Ecto neural progenitor cell (in vitro differentiated cells): ENCODE measurements at regions not wholly inside any gene's neighbourhood (a gene's known extent, or its start where the extent isn't known, plus 50 kb on each side); places are given as distances from the start of the nearest gene placed in this dataset.

Experiments used
- DNase-seq: peaks from one replicate; pipeline ENCODE4 v3.0.0-alpha.2; 2018; ENCODE audit warnings: low spot score

GRCh38 chr9:87086221-87086818 lies 139.0 kb upstream of the GAS1 start:
- no peak for DNase-seq

DNA sequence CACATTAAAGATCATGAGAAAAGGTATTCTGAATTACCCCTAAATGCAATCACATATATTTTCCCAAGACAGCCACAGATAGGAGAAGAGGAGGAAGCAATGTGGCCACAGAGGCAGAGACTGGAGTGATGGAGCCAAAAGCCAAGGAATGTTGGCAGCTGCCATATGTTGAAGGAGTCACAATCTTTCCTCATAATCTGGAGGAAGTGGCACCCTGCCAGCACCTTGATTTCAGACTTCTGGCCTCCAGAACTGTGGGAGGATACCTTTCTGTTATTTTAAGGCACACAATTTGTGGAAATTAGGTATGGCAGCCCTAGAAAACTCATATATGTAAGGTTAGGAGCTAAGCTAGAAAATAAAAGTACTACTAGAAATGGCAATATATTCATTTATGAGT lies 139.9 kb upstream of the GAS1 start:
- no peak for DNase-seq

GRCh38 chr9:87088192-87088591 lies 140.9 kb upstream of the GAS1 start:
- DNase-seq, result no peak

DNA sequence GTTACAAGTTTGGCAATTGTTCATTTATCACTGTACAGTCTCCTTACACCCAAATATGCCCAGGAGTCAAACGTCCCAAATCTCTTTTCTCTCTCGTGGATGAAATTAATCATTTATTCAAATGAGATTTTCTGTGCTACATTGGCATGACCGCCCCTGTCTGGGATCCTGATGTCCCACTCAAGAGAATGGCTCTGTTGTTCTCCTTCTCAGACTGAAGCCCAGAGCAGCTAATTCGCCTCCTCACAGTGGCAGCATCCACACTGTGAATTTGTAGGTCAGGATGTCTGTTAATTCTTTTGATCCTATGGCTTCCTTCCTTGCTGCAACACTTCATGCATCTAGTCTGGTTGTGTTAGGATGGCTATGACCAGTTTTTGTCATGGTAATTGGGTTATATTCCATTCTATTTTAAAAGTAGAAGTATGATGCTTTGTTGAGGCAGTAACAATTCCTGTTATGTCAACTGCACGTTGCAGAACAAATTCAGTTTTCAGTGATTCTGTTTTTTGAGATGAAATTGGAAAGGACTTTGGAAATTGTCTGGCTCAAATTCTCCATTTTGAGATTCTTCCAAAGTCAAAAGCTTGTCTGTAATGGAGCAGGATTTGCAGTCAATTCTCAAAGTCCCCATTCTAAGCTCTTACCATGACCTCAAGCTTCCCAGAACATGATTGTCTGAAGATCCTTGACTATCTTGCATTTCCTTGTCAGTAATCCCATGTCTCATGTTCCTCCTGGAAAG lies 141.5 kb upstream of the GAS1 start:
- DNase-seq, result no peak

DNA sequence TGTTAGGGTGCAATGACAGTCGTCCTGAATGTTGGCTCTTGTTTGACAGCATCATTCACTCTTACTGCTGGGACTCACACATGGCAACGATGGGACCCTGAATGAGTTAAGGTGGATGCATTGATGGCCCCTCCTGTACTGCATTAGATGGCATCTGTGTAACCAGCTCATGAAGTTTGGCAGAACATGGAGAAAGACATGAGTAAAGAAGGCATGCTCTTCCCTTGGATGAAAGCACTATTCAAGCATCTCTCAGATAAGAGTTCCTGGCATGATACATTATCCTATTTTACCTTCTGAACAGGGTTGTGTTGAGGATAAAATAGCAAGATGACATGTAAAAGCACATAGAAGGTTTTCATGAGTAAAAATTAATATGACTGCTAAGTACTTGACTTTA lies 142.2 kb upstream of the GAS1 start:
- no peak for DNase-seq

DNA sequence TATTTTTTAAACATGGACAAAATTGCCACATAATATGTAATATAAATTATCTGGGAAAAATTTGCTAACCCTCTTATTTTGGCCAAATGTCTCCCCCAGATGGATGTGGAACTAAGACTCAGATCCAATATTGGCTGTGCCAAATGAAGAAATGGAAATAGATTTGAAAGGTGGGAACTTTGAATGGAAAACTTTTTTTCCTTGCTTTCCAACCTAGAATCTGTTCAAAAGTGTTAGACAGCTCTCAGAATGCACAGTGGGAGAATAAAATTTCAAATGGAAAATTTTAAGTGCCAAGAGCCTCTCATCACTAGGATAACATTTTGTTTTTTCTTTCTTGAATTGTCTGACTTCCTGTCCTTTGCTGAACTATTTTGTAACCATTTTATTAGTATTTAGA lies 142.6 kb upstream of the GAS1 start:
- no peak for DNase-seq

DNA sequence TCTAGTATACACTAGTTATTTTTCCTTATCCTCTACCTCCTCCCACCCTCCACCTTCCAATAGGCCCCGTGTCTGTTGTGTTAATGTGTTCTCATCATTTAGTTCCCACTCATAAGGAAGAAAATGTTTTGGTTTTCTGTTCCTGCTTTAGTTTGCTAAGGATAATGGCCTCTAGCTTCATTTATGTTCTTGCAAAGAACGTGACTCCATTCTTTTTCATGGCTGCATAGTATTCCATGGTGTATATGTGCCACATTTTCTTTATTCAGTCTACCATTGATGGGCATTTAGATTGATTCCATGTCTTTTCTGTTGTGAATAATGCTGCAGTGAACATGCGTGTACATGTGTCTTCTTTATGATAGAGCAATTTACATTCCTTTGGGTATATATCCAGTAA lies 146.5 kb upstream of the GAS1 start:
- no peak for DNase-seq

GRCh38 chr9:87095951-87096350 lies 148.6 kb upstream of the GAS1 start:
- no peak for DNase-seq

- no peak for DNase-seq
Measured at GRCh38 chr9:87096506-87096905, 149.2 kb upstream of the GAS1 start.

GRCh38 chr9:87097238-87097637 lies 149.9 kb upstream of the GAS1 start:
- no peak for DNase-seq

DNA sequence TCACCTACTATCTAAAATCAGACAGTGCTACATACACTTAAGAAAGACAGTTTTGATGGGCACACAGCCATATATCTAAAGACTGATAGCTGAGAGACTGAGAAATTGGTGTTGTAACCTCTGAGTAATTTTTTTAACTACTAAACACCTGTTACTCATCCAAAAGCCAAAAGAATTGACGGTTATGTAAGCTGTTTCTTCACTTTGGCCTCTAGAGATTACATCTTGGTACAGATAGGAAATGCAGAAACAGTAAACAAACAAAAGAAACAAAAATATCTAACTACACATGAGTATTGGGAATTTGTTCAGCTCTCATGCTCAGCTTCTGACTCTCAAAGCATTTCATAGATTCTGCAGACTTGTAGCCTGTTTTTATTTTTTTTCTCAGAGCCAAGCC lies 152.1 kb upstream of the GAS1 start:
- no peak for DNase-seq

- no peak for DNase-seq
Measured at GRCh38 chr9:87100001-87100400, 152.7 kb upstream of the GAS1 start.

DNA sequence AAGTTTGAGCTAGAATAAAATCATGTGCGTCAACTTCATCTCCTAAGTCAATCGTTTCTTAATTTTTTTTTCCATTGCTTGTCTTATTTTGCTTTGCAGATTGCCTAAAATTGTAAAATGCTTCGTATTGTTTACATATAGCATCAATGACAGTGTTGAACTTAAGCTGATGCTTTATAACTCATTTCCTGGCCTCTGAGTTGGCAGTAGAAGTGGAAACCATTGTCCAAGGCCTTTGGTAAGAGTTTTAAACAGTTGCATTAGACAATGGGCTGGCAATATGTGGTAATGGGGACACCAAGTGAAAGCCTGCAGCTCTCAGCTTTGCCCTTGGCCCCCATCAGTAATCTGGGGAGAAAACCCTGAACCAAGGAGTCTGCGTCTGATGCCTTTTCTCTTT lies 154.8 kb upstream of the GAS1 start:
- no peak for DNase-seq

- no peak for DNase-seq
Measured at GRCh38 chr9:87107072-87107471, 159.8 kb upstream of the GAS1 start.

DNA sequence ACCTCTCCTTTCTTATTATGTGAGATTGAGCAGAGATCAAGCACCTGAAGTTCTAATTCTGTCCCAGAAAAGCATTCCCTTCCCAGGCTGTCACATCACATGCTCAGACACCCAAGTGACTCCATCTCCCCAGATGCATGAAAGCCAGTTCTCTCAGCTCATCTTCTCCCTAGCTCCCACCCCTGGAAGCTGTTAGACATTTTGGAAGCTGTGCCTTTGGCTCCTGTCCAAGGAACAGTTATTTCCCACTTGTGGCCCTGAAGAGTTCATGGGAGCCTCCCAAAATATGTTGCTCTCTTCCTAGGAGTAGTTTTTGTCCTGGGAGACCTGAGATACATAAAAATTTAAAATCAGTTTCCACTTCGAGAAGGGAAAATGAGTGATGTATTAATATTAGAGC lies 161.4 kb upstream of the GAS1 start:
- no peak for DNase-seq

DNA sequence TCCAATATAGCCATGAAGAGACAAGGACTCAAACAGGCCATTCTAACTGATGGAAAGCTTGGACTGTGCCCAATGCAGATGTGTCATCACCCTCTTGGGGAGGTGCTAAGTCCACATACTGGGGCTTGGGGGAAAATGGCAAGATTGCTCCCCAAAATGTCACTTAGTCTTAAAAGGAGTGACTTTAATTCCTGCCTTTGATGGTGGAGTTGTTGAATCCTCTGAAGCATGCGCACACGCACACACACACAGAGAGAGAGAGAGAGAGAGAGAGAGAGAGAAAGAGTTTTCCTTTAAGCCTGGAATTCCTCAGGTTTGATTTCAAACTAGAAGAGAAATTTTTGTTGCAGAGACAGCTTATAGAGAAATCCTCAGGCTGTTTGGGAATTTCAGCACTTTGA lies 161.9 kb upstream of the GAS1 start:
- no peak for DNase-seq

GRCh38 chr9:87109851-87110250 lies 162.5 kb upstream of the GAS1 start:
- no peak for DNase-seq

DNA sequence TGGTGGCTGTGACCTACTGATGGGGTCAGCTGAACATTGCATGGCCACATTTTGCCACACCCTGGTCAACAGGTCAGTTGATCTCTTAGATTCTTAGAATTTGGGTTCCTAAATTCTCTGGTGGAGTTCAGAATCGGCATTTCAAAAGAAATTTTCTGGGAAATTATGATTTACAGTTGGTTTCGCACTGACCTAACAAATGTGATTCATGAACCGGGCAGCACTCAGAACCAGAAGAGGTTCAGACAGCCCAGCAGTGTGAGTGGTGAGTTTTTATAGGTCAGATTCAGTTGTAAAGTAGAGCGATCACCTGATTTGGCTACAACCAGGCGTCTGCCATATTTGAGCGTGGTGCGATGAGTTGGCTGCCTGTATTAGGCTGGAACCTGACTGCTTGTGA lies 163.7 kb upstream of the GAS1 start:
- DNase-seq, result no peak

DNA sequence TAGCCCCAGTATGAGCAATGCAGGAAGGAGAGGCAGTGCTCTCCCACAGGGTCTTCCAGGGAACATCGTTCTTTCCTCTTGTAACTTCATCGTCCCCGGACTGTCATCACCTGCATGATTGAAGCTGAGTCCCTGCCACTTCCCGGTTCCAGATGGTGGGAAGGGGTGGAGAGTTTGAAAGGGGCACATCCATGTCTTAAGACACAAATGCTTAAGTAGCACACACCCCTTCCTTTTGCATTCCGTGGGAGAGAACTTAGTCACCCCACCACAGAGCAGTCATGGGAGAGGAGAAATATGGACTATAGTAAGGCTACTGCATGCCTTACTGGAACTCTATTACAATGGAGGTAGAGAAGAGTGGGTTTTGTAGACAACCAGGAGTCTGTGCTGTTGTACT lies 165.3 kb upstream of the GAS1 start:
- no peak for DNase-seq

- DNase-seq, result no peak
Measured at GRCh38 chr9:87113874-87114273, 166.6 kb upstream of the GAS1 start.

- DNase-seq, result no peak
Measured at GRCh38 chr9:87115785-87116184, 168.5 kb upstream of the GAS1 start.

DNA sequence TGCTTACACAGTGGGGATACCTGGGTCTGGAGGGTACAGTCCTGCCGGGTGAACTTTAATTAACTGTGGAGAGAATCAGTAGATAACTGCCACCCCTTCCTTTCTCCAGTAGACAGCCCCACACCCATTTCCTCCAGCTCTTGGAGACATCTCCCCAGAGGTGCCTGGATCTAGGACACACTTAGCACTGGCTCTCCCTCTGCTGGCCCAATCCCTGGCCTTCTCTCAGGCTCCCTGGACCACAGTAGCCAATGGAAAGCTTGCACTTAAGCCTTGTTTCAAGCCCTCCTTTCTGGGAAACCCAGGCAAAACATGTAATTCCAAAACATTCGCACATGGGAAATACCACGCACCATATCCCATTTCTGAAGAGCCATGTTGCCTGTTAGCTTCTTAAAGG lies 169.2 kb upstream of the GAS1 start:
- no peak for DNase-seq

DNA sequence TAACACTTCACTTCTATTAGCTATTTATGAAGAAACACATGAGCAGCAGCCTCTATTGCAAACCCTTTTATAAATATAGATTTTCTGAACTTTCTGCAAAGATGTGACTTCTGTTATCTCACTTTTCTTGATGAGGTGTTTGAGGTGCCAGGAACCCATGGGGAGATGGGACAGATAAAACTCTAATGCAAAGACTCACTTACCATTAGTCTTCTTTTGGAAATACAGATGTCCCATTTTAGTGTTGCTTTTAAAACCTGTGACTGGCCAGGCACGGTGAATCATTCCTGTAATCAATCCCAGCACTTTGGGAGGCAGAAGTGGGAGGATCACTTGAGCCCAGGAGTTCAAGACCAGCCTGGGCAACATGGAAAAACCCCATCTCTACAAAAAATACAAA lies 171.3 kb upstream of the GAS1 start:
- no peak for DNase-seq

DNA sequence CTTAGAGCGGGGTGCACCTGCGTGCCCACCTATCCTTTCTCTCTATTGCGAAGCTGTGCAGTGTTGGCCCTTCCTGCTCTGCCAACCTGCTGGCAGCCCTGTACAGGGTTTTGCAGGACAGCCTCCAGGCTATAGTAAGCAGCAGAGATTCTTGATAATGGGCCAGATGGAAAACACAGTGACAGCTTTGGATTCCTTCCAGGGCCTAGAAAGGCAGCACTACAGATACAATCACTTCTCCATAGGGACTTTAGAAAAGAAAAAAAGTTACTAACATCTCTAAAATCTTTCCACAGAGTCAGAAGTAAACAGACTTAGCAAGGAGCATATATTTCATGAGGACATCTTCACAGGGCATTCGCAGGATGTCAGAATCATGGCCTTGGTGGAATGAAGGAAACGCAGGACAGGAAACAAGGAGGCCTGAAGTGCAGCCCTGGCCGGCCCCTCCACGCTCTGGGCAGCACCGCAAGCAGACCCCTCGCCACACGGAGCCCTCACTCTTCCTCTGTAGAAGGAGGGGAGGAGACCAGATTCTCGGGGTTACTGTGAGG lies 172.1 kb upstream of the GAS1 start:
- DNase-seq, result no peak
